ENCODE measurements at regions not wholly inside any gene's neighbourhood (a gene's known extent, or its start where the extent isn't known, plus 50 kb on each side); places are given as distances from the start of the nearest gene placed in this dataset.

GRCh38 chr18:71456206-71456605, 1087.9 kb downstream of the CBLN2 start:
- Histone ChIP-seq H3K4me2 (no peak overlapping the region), H3K27ac (no peak overlapping the region), H3K9ac (no peak overlapping the region), H3K27me3 (no peaks in the 10 kb centered on the region), H3K4me3 (no peak overlapping the region), H3K4me1 (no peaks in the 10 kb centered on the region), H3F3A (ENCODE audit: low read depth) (no peaks in the 10 kb centered on the region), H4K20me1 (ENCODE audit: low read depth) (no peaks in the 10 kb centered on the region), H3K9me3 (ENCODE audit: low read depth) (no peaks in the 10 kb centered on the region), H3K36me3 (no peaks in the 10 kb centered on the region), H3K79me2 (ENCODE audit: low read depth) (no peaks in the 10 kb centered on the region), H2AFZ (replicated peaks) (no peak overlapping the region)
- Mint-ChIP-seq H3K27me3 (ENCODE audit: insufficient read depth, low read depth) (peaks cover 3% of the 10 kb centered on the region), H3K36me3 (no peaks in the 10 kb centered on the region), H3K27ac (no peak overlapping the region), H3K4me1 (no peaks in the 10 kb centered on the region), H3K4me3 (no peak overlapping the region), H3K9me3 (no peaks in the 10 kb centered on the region)
- no peak for DNase-seq (ENCODE audit: low spot score)
- TF ChIP-seq EZH2phosphoT487 (IDR thresholded peaks at IDR 0.05) (no peak), CTCF (IDR thresholded peaks at IDR 0.05) (no peak), EZH2 (IDR thresholded peaks at IDR 0.05) (no peak)

GRCh38 chr18:71450257-71450656, 1093.9 kb downstream of the CBLN2 start:
- H3K27ac Mint-ChIP-seq = no peak overlapping the region
- Histone ChIP-seq H3K4me3 (no peak overlapping the region), H3K27me3 (no peaks in the 10 kb centered on the region), H3K36me3 (no peaks in the 10 kb centered on the region), H3K27ac (no peak overlapping the region), H3K4me2 (no peak overlapping the region), H4K20me1 (ENCODE audit: low read depth) (no peaks in the 10 kb centered on the region), H3K9ac (no peak overlapping the region), H3K9me3 (ENCODE audit: low read depth) (no peaks in the 10 kb centered on the region), H3F3A (ENCODE audit: low read depth) (no peaks in the 10 kb centered on the region), H3K4me1 (no peaks in the 10 kb centered on the region), H3K79me2 (ENCODE audit: low read depth) (no peaks in the 10 kb centered on the region), H2AFZ (replicated peaks) (no peak overlapping the region)
- H3K36me3 Mint-ChIP-seq = no peaks in the 10 kb centered on the region
- peaks cover 3% of the 10 kb centered on the region for H3K9me3 Mint-ChIP-seq
- no peak overlapping the region for H3K4me3 Mint-ChIP-seq
- DNase-seq (ENCODE audit: low spot score) = no peak
- TF ChIP-seq CTCF (IDR thresholded peaks at IDR 0.05) (no peak), EZH2 (IDR thresholded peaks at IDR 0.05) (no peak), EZH2phosphoT487 (IDR thresholded peaks at IDR 0.05) (no peak)
- no peaks in the 10 kb centered on the region for H3K27me3 Mint-ChIP-seq (ENCODE audit: insufficient read depth, low read depth)
- no peaks in the 10 kb centered on the region for H3K4me1 Mint-ChIP-seq

- Histone ChIP-seq H3K4me3 (no peak overlapping the region), H3K9ac (no peak overlapping the region), H3K4me1 (no peaks in the 10 kb centered on the region), H3K79me2 (ENCODE audit: low read depth) (no peaks in the 10 kb centered on the region), H4K20me1 (ENCODE audit: low read depth) (no peaks in the 10 kb centered on the region), H2AFZ (replicated peaks) (no peak overlapping the region), H3K9me3 (ENCODE audit: low read depth) (no peaks in the 10 kb centered on the region), H3K4me2 (no peak overlapping the region), H3F3A (ENCODE audit: low read depth) (no peaks in the 10 kb centered on the region), H3K27me3 (no peaks in the 10 kb centered on the region), H3K36me3 (no peaks in the 10 kb centered on the region), H3K27ac (no peak overlapping the region)
- Mint-ChIP-seq H3K4me1 (peaks cover 15% of the 10 kb centered on the region), H3K9me3 (peaks cover 3% of the 10 kb centered on the region), H3K27ac (no peak overlapping the region), H3K4me3 (no peak overlapping the region), H3K27me3 (ENCODE audit: insufficient read depth, low read depth) (peaks cover 2% of the 10 kb centered on the region), H3K36me3 (no peaks in the 10 kb centered on the region)
- TF ChIP-seq EZH2phosphoT487 (IDR thresholded peaks at IDR 0.05) (no peak), EZH2 (IDR thresholded peaks at IDR 0.05) (no peak), CTCF (IDR thresholded peaks at IDR 0.05) (no peak)
- DNase-seq (ENCODE audit: low spot score) = no peak
Measured at GRCh38 chr18:71443706-71444480, 1100.2 kb downstream of the CBLN2 start.
